PC-9 (cell line): ENCODE measurements at regions not wholly inside any gene's neighbourhood (a gene's known extent, or its start where the extent isn't known, plus 50 kb on each side); places are given as distances from the start of the nearest gene placed in this dataset.

Experiments used
- CTCF ChIP-seq: fragments of 200-600 bp; sonication (generic); conservative IDR thresholded peaks from 2 replicates; pipeline ENCODE4 v1.6.1; 2017; ENCODE audit warnings: mixed run types, antibody characterized with exemption, mild to moderate bottlenecking, moderate library complexity
- EZH2 ChIP-seq: fragments of 200-600 bp; sonication (generic); IDR thresholded peaks from 2 replicates; pipeline ENCODE4 v1.8.0; 2017; ENCODE audit warnings: antibody characterized with exemption, low read depth

GRCh38 chr18:56455141-56455540, 183.3 kb downstream of the TXNL1 start:
- TF ChIP-seq CTCF (no peak), EZH2 (no peak)
